ENCODE measurements at regions not wholly inside any gene's neighbourhood (a gene's known extent, or its start where the extent isn't known, plus 50 kb on each side); places are given as distances from the start of the nearest gene placed in this dataset.
A peak's percentile ranks its signal among the peaks of the same experiment; 100 is the strongest.

DNA sequence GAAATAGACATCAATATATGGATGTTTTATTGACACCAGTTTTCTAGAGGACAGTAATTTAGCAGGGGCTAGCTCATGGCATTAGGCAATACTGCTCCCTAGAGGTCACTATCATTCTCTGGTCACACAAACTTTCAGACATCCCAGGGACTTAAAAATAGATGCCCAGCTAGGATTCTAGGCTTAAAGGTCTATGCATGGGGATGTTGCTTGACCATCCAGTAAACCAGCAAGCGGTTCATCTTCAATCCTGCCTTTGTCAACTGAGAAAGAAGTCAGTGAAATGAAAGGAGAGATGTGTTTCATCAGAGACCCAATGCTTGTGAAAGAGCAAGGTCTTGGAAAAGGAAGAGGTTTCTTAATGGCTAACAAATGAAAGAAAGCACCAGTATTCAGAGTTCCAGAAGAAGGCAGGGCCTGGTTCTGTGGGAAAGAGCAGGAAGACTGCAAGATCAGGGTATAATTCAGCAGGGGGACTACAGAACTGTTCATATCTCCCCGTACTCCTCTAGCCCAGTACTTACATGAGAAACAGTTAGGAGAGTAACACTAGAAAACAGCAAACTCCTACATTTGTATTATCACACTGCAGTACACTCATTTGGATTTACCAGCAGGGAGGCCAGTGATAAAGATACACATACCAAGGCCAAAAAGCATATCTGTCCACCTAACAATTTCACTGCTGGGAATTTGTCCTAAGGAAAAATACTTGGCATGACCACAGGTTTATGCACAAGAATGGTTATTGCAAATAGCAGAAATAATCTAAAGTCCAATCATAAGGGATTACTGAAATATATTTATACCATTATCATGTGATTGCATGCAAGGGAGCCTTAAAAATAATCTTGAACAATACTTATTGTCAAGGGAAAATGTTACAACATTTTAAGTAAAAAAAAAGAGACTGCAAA, 151.4 kb upstream of the LAMA2 start:
- TF ChIP-seq POLR2AphosphoS5 (IDR thresholded peaks at IDR 0.05) (no peak), POLR2A (IDR thresholded peaks at IDR 0.05) (no peak)
- TF ChIP-seq, protein P1, sequence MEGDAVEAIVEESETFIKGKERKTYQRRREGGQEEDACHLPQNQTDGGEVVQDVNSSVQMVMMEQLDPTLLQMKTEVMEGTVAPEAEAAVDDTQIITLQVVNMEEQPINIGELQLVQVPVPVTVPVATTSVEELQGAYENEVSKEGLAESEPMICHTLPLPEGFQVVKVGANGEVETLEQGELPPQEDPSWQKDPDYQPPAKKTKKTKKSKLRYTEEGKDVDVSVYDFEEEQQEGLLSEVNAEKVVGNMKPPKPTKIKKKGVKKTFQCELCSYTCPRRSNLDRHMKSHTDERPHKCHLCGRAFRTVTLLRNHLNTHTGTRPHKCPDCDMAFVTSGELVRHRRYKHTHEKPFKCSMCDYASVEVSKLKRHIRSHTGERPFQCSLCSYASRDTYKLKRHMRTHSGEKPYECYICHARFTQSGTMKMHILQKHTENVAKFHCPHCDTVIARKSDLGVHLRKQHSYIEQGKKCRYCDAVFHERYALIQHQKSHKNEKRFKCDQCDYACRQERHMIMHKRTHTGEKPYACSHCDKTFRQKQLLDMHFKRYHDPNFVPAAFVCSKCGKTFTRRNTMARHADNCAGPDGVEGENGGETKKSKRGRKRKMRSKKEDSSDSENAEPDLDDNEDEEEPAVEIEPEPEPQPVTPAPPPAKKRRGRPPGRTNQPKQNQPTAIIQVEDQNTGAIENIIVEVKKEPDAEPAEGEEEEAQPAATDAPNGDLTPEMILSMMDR (IDR thresholded peaks at IDR 0.05 in 8 of 11, conservative IDR thresholded peaks at IDR 0.05 in 3 of 11): peak in 5 of 11 experiments; percentile 14 to 30 (median 23)
